ENCODE measurements at regions not wholly inside any gene's neighbourhood (a gene's known extent, or its start where the extent isn't known, plus 50 kb on each side); places are given as distances from the start of the nearest gene placed in this dataset.

DNA sequence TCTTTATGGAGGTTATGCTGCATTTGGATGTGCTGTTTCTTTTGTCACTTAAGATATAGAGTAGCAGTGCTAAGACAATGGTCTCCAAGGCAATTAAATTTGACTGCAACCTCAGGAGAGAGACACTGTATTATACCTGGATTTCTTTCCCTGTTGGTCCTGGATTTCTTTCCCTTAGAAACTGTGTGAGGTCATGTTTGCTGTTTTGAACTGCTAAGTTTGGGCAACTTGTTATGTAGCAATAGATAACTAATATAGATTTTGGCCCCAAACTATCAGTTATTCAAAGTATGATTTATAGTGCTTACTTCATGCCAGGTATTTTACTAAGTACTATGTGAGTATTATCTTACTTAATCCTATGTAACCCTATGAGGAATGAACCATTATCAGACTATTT lies 458.4 kb downstream of the HS3ST3B1 start:
- TF ChIP-seq, protein P1, sequence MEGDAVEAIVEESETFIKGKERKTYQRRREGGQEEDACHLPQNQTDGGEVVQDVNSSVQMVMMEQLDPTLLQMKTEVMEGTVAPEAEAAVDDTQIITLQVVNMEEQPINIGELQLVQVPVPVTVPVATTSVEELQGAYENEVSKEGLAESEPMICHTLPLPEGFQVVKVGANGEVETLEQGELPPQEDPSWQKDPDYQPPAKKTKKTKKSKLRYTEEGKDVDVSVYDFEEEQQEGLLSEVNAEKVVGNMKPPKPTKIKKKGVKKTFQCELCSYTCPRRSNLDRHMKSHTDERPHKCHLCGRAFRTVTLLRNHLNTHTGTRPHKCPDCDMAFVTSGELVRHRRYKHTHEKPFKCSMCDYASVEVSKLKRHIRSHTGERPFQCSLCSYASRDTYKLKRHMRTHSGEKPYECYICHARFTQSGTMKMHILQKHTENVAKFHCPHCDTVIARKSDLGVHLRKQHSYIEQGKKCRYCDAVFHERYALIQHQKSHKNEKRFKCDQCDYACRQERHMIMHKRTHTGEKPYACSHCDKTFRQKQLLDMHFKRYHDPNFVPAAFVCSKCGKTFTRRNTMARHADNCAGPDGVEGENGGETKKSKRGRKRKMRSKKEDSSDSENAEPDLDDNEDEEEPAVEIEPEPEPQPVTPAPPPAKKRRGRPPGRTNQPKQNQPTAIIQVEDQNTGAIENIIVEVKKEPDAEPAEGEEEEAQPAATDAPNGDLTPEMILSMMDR (IDR thresholded peaks at IDR 0.05), result no peak
- TF ChIP-seq POLR2A (IDR thresholded peaks at IDR 0.05) (no peak), POLR2AphosphoS5 (IDR thresholded peaks at IDR 0.05) (no peak)
